GM18502 (cell line): ENCODE measurements at regions not wholly inside any gene's neighbourhood (a gene's known extent, or its start where the extent isn't known, plus 50 kb on each side); places are given as distances from the start of the nearest gene placed in this dataset.
A peak's percentile ranks its signal among the peaks of the same experiment; 100 is the strongest.

Experiments
- ATAC-seq: cut with Tn5 transposase; IDR thresholded peaks from one replicate; pipeline ENCODE4 v1.9.1; 2021; ENCODE audit warnings: mild to moderate bottlenecking; ENCODE audit not compliant: unreplicated experiment, poor library complexity

DNA sequence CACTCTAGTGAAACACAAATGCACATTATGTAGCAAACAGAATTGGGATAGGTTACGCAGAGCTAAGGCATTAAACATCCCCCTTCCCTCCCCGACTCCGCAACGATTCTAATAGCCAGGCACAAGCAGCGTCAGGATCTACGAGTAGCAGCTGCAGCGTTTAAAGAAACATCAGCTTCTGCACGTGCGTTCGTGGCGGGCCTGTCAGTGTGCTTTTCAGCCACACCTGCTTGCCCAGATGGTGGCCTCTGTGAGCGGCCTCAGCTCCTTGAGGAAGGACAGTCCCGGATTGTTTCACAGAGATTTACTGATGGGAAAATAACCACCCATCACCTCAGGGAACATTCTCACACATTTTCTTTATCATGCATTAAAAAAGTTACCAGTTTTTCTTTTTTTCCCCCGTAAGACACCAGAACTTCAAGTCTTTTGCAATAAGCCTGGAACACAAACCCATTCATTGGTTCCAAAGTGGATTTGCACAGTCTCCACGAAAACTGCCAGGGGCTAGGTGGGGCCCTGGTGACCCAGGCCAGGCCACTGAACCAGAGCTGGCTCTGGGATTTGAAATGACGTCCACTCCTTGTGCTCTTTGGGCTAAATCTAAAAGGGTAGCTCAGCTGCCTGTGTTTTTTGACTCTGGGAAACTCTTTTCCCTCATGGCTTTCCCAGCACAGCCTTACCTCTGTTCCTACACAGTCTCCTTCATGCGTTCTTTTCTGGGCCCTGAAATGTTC, 325.5 kb downstream of the KCNRG start:
- ATAC-seq, result no peak

DNA sequence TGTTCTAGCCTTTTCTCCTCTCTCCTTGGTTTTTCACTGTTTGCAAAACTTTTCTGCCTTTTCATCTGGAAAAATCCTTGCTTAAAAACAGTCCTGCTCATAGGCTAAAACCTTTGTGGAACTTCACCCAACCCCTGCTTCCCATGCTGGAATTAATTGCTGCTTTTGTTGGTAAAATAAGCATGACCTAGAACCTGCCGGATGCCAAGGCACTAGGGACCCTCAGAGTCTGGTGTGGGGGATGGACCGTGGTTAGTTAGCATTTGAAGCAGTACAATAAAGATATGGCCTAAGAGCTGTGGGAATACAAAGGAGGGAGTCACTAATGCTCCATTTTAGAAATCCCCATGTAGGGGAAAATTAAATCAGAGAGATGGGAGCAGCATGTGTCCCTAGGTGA, 326.3 kb downstream of the KCNRG start:
- ATAC-seq, result no peak

DNA sequence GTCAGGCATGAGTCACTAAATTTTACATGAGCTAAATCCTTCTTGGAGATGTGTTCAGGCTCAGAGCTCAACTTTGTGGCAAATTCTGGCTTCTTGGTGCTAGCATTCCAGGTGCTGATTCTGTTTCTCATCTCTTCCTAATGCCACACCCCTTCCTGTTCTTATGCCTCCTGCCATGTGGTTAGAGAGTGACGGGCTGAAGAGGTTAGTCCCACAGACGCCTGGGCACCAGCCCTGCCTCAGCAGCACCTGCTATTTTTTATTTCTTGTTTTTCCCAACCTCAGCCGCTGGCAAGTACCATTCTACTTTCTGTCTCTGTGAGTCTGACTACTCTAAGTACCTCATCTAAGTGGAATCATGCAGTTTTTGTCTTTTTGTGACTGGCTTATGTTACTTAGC, 329.5 kb downstream of the KCNRG start:
- ATAC-seq, result no peak

DNA sequence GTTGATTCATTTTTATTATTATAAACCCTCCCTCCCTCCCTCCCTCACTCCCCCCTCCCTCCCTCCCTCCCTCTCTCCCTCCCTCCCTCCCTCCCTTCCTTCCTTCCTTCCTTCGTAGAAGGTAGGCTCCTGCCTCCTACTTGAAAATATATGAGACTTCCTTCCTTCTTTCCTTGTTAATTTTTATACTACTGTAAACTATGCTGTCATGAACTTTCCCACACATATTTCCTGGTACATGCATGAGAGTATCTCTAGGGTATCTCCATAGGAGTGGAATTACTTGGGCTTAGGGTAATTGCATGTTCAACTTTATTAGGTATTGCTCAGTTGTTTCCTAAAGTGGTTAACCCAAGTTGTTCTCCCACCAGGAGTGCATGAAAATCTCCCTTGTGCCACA, 330.6 kb downstream of the KCNRG start:
- no peak for ATAC-seq

DNA sequence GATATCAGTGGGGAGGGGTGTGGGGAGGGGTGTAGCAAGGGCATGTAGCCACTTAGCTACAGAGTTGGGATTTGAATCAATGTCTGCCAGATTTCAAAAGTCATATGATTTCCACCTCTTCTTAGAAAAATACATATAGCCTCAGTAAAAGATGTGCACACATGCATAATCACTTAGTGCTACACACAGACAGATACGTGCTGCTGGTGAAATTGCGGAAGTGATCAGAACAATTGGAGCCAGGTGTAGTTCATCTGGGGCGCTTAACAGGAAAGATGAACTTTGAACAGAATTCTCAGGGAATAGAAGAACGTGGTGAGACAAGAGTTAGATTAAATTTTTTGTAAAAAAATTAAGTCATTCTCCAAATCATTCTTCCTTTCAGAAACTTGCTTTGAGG, 333.1 kb downstream of the KCNRG start:
- no peak for ATAC-seq

DNA sequence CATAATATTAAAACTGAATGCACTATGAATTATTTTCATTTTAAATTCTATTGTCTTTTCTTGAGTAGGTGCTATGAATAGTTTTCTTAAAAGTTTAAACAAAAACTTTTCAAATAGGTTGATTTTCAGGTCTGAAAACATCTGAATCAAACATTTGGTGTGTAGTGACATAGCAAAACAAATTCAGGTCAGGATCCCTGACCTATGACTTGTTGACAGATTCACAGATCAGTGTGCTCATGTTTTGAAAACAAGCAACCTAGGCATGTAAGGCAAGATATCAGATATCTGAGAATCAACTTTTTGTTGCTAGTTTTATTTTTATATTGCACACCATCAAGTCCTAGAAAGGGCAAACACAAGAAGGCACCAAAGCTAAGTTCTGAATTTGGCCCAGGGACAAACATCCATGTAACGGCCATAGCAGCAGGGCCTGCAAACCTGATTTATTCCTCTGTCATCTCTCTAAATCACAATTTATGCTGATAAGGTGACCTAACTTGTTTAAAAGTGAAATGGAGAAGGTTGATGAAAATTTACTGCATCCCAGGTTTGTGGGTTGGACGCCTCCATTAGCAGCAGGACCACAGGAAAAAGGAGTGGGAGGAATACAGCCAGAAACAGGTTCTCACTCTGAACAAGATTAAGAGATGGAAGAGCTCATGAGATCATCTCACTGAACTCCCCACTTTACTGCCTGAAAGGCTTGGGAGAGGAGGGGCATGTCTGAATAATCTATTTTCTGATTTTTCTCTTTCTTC, 337.7 kb downstream of the KCNRG start:
- no peak for ATAC-seq

DNA sequence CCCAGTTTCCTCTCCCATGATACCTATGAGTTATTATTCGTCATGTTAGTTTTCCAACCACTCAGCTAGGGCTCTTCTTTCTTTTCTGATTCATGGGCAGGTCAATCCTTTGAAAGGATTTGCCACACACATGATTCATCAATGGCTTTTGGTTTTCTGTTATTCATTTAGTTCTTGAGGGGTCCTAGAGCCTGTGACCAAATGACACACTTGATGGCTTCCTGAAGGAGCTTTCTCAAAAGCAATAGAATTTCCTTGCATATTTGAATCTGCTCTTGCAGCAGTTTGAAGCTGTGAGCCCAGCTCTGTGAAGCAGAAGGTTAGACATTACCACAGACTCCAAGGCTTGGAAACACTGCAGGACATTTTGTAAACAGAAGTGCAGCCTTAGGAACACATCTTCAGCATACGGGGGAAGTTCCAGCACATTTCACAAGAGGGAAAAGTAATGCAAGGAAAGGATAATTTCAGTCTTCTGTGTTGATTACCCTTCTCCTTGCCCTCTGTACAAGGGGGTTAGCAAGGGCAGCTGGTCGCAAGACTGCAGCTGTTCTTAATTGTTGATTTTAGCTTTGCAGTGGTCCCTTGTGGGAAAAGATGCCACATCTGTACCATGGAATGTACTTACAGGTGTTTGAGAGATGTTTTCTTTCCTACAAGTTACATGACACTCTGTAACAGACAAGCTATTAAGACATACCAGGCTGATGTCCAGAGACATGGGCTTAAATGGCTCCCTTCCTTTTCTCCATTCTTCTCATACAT, 338.6 kb downstream of the KCNRG start:
- ATAC-seq, result no peak

DNA sequence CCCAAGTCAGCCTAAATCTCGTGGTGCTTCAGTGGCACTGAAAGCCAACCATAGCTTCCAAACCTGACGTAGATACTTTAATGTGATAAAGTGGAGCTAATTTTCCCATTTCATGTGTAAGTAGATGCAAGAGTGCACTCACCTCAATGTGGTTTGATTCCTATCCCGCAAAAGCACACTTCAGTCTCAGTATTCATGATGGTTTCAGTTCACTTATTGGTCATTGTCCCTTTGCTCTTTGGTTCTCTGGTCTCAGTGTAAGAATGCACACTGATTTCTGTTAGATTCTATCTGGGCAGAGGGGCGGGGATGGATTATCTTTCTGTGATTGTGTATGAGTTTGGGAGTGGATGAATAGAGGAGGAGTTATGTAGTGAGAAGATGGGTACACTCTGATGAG, 340.6 kb downstream of the KCNRG start:
- ATAC-seq, result peak; percentile 79

DNA sequence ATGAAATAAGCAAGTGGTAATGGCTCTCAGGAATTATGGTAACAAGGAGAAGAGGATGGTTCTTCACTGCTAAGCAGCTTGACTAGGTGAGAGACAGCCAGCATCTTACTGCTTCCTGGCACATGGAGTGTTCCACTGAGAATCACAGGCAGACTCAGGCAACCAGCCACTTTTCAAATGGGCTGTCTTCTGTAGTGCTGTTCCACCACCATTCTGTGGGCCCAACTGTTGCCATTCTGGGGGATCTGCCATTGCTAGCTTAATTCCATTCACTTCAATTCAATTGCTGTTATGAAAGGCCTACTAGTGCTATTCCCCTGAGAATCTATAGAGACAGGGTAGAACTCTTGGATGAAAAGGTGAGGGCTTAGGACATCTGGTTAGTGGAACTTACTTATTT, 341.9 kb downstream of the KCNRG start:
- ATAC-seq, result no peak

DNA sequence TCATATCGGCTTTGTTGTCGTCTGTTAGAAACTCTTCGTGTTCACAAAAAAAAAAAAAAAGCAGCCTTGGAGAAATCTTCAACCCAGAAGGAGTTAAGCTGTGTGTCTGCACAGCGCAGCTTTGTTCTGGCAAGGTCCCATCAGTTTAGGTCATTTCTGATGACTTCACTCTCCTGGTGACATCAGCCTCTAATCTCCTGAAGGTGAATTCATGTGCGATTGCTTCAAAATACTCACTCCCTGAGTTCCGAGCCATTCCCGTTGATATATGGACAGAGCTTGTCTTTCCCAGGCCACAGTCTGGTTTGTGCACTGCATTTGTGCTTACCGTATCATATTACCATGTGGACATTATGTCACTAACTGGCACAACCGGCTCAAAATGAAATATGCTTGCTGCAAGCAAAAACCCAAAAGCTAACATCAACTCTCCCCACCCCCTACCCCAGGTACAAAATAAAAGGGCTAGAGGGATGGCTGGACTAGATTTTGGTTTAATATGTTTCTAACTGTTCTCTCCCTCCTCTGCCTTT, 342.4 kb downstream of the KCNRG start:
- ATAC-seq, result no peak

DNA sequence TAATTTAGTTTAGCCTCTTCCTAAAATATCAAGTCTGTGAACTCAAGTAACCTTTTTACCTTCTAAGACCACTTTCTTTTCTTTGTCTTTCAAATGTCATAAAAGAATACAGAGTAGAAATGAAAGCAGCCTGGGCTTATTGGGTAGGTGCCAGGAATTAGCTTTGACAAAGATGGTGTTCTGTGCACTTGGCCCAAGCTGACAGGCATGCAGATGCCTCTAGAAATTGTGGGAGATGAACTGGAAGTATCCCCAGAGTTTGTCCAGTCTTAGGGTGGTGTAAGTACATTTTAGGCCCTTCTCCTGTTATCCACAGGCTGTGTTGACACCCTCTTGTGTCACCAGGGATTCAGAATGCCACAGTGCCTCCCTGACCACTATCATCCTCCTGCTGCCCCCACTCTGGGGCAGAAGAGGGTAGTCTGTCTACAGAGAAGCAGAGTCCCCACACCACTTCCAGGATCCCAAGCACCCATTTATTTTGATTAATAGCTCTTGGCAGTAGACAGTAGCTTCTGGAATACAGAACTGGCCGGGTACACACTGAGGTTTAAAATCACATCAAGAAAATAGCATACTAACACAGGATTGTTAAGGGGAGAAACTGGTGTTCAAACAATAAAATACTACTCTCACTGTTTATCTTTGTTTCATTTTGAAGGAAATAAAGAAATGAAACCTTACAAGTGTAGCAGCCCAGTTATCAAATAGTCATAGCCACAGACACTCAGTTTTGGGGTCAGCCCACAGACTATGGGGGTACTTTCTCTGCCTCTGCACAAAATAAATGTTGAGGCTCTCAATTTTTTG, 343.2 kb downstream of the KCNRG start:
- no peak for ATAC-seq

DNA sequence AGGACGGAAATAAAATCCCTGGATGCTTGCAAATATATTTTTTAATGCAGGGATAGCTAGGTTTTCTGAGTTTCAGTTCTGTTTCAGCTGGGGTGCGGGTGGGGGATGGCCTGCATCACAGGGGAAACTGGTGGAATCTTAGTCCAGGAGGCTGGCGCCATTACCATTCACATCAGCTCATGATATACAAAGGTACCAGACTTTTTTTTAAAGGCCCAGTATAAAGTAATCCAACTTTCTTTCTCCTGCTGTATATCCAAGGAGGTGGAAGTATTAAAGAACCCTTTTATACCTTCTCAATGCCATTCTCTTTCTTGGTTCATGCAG, 343.8 kb downstream of the KCNRG start:
- no peak for ATAC-seq

DNA sequence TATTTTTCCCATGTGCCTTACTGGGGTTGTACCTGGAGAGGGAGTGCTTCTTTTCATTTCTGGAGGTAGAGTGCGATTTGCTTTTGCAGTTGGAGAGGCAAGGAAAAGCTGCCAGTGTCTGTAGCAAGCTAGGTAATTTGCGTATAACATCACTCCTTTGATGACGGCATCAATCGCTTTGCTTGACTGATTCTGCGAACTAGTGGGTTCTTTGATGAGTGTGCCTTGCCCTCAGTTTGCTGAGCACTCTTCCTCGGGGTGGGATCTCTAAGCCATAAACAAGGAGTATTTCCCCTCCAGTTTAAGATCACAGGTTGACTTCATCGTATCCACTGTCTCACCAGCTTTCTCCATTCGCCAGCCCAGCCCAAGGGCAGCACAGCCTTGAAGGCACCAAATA, 344.5 kb downstream of the KCNRG start:
- no peak for ATAC-seq

DNA sequence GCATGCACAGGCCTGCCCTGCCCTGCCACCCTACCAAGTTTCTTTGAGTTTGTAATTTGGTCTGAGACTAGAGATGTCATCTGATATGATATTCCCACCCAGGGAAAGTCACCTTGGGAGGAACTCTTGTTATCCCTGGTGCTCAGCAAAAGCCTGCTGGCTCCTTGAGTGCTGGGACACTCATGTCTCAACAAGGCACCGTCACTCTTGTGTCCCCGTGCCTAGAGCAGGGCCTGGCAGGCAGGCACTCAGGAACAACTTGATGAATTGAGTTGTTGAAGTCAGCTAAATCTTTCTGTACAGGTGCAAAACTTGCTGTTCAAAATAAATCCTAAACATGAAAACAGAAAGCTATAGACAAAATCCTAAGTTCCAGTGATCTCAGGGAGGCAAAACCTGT, 345.4 kb downstream of the KCNRG start:
- ATAC-seq, result no peak

DNA sequence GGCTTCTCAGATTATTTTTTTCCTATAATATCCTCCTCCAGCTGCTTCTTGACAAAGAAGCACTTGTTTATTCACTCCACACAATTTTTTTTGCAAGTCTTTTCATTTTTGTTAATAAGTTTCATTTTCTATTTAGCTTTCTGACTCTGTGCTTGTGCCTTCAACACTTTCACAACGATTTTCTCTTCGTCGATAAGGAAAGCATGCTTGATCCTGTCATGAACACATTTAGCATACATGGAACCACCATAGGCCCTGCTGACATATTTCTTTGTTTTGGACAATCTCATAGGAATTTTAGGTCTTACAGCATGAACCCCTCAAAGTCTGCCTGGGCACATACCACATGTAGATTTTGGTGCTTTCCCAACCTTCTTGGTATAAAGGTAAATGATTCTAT, 346.0 kb downstream of the KCNRG start:
- no peak for ATAC-seq

DNA sequence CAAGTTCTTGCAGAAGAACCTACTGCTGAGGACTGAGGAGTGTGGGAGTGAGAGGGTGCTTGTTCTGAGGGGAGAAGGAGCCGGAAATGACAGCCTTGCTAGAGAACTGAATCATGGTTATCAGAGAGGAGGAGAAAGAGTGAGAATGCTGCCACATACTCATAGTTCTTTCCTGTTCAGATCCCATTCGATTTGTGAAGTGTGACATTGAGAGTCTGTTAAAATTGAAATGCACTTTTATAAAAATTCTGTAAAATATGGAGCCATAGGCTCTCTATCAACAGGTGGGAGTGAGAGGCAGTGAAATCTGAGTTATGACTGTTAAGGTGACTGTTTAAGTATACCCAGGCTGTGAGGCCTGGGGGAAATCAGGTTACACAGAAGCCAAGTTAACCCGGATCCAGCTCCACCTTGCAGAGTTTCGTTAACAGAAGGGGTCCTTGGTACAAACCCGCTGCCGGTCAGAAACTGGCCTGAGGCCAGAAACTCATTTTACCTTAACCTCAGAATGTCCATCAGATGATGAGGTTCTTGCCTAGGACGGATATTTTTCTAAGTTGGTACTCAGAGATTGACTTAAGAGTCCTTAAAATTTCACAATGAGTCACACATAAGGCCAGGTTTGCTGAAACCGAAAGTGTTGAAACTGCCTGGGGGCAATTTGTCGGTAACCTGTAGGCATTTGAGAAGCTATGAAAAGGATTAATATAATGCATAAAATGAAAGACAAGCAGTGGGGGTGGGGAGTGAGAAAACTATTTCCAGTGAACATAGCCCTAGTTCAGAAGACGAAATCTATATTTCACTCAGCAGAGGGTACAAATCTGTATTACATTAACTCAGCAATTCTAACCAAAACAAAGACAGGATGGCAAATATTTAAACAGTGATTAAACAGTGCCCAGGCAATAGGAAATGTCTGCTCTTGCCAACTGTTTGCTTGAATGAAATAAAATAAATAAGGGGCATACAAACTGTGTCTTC, 350.5 kb downstream of the KCNRG start:
- peak; percentile 65 for ATAC-seq

DNA sequence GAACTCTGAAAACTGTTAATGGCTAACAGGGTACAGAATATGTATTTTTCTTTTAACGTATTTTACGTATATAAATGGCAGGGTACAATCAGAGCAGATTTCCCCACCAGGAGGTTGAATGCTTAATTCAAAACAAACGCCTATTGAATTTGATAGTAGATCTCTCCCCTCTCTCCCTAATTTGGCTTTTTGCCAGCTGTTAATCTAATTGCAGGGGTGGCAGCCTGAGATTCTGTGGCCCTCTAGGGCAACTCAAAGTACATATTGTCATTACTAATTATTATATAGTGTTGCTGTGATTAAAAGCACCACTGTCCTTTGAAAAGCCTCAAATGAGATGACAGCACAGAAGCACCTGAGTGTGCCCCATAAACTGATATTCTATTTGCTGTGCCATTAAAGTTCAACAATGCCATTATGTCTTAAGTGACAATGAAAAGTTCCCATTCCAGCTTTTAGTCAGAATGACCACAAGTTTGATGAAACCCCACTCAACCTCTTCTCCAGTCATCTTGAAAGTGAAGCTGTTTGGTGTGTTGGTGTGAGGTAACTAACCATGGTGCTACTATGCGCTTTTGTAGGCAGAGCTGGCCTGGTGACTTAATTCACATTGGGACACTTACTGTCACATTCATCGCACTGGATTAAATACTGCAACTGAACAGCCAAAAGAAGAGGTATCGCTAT, 351.4 kb downstream of the KCNRG start:
- peak; percentile 60 for ATAC-seq

DNA sequence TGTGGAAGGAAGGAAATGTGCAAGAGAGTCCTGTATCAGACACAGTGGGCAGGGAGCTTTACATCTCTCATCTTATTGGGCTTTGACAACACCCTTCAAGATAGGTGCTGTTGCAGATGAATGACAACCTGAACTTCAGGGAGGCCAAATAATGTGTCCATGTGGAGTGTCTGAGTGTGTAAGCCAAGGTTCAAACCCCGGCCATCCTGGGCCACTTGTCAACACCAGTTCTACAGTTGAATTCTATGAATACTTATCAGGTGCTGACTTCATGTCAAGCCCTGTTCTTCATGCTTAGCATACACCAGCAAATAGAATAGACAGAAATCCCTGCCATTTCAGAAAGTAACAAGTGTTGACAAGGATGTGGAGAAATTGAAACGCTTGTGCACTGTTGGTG, 354.4 kb downstream of the KCNRG start:
- no peak for ATAC-seq
